Activated CD4-positive, alpha-beta T cell treated with anti-CD3 and anti-CD28 coated beads, Interleukin-2, amount 10 ng/mL, durations not matched to agents 7 days and 5 days (primary cell): ENCODE measurements at regions not wholly inside any gene's neighbourhood (a gene's known extent, or its start where the extent isn't known, plus 50 kb on each side); places are given as distances from the start of the nearest gene placed in this dataset.

ENCODE experiments used
- CTCF ChIA-PET: fragments of 350-600 bp; sonication (Branson Sonifier 250); formaldehyde crosslinking; loops from one replicate; lab custom pipeline; 2021; ENCODE audit warnings: antibody characterized with exemption; lab: Charles Lee
- POLR2A ChIA-PET: fragments of 350-600 bp; sonication (Branson Sonifier 250); formaldehyde crosslinking; loops from one replicate; lab custom pipeline; 2021; ENCODE audit warnings: antibody characterized with exemption; lab: Charles Lee
- DNase-seq: peaks from one replicate; pipeline ENCODE4 v3.0.0-alpha.2; 2020
- H3K27ac Mint-ChIP-seq: one replicate; pipeline ENCODE4 v1.8.0; 2021; ENCODE audit warnings: mild to moderate bottlenecking, moderate library complexity, mixed read lengths
- H3K27me3 Mint-ChIP-seq: one replicate; pipeline ENCODE4 v1.8.0; 2021; ENCODE audit warnings: mixed read lengths
- H3K36me3 Mint-ChIP-seq: one replicate; pipeline ENCODE4 v1.8.0; 2021; ENCODE audit warnings: low read depth, mixed read lengths
- H3K4me1 Mint-ChIP-seq: one replicate; pipeline ENCODE4 v1.8.0; 2021; ENCODE audit warnings: mixed read lengths
- H3K4me3 Mint-ChIP-seq: one replicate; pipeline ENCODE4 v1.8.0; 2021; ENCODE audit warnings: mild to moderate bottlenecking, moderate library complexity, mixed read lengths
- H3K9me3 Mint-ChIP-seq: one replicate; pipeline ENCODE4 v1.8.0; 2021; ENCODE audit warnings: mixed read lengths

DNA sequence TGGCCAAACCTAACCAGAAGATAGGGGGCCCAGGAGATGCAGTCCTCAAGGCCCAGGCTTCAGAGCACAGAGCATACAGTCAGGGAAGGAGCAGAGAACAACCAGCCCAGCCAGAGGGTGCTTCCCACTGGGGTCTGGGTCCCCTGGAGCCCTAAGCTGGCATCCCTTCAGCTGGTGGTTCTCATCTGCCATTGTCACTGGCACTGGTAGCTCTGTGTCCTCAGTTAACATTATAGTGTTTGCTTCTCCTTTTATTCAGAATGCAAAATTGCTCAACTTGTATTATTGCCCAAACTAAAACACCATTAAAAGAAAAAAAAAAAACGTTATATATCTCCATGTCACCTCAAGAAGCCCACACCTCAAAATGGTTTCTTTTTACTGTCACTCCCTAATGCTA lies 219.2 kb downstream of the ENC1 start:
- no peaks in the 10 kb centered on the region for H3K9me3 Mint-ChIP-seq
- H3K36me3 Mint-ChIP-seq, result no peaks in the 10 kb centered on the region
- POLR2A ChIA-PET, result no interaction called here
- peaks cover 5% of the 10 kb centered on the region for H3K27me3 Mint-ChIP-seq
- H3K4me3 Mint-ChIP-seq, result no peak overlapping the region
- CTCF ChIA-PET, result no interaction called here
- no peak for DNase-seq
- no peak overlapping the region for H3K27ac Mint-ChIP-seq
- no peaks in the 10 kb centered on the region for H3K4me1 Mint-ChIP-seq

DNA sequence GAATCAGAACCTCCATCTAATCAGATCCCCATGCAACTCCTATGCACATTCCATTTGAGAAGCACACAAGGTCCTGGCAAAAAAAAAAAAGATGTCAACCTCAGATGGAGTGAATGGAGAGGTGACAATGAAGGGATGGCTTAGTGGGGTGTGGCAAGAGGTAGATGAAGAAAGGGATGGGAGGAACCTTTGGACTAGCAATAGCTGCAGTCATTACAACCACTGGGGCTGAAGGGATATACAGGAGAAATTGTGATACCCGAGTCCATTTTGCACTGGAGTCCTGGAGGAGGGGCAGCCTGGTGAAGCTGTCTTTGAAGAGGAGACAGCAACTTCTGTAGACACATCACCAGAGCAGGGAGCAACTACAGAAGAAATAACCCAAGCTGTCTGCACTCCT lies 219.6 kb downstream of the ENC1 start:
- Mint-ChIP-seq H3K9me3 (no peaks in the 10 kb centered on the region), H3K27ac (no peak overlapping the region)
- CTCF ChIA-PET, result no interaction called here

DNA sequence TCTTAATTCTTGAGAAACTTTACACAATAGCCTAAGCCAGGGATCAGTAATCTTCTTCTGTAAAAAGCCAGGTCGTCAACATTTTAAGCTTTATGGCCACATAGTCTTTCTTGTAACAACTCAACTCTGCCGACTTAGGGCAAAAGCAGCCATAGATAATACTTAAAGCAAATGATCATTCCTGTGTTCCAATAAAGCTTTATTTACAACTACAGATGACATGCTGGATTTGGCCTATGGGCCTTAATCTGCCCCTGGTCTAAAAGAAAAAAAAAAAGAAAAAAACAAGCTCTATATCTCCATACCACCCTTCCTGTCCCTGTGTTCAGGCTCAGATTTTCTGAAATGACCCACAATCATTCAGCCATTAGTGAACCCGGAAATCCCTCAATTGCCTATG lies 220.3 kb downstream of the ENC1 start:
- Mint-ChIP-seq H3K36me3 (no peaks in the 10 kb centered on the region), H3K9me3 (no peaks in the 10 kb centered on the region), H3K27me3 (peaks cover 8% of the 10 kb centered on the region), H3K4me3 (no peak overlapping the region), H3K27ac (no peak overlapping the region), H3K4me1 (no peaks in the 10 kb centered on the region)
- POLR2A ChIA-PET, result no interaction called here
- no peak for DNase-seq
- CTCF ChIA-PET, result no interaction called here

More for the DNA sequence above, 219.6 kb downstream of the ENC1 start:
- Mint-ChIP-seq H3K4me3 (no peak overlapping the region), H3K36me3 (no peaks in the 10 kb centered on the region), H3K4me1 (no peaks in the 10 kb centered on the region), H3K27me3 (peaks cover 5% of the 10 kb centered on the region)
- no peak for DNase-seq
- POLR2A ChIA-PET, result no interaction called here

DNA sequence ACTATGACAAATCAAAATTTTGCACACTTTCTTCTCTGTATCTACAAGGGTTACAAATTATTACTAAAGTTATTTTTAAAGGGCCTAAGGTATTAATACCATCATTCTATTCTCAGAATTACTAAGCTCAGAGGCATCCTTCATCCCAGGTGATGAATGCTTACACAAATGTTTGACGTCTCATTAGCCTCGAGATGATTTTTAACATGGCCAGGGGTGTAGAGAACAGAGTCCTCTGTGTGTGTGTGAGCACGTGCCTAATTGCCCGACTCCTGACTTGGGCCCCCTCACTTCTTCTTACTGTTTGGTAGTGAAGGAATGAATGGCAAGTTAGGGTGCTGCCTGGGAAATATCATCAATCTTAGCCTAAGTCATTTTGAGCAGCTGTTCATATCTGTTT lies 221.1 kb downstream of the ENC1 start:
- CTCF ChIA-PET, result no interaction called here

DNA sequence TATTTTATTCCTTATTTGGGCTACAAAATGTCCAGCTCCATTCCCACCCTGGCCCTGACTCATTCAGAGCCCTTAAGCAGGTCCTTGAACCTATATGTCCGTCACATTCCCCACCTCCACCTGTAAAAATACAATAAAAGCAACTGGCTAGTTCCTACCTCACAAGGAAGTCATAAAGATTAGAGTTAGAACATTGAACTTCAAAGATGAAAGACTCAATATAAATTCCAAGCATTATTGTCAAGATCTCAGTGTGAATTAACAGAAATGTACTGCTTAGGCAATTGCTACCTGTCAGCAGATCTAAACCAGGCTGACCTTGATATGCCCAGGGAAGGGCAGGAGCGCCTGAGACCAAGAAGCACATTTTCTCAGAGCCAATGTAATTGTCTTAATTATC lies 221.8 kb downstream of the ENC1 start:
- DNase-seq, result no peak
- Mint-ChIP-seq H3K9me3 (no peaks in the 10 kb centered on the region), H3K27me3 (peaks cover 8% of the 10 kb centered on the region), H3K4me1 (no peaks in the 10 kb centered on the region), H3K27ac (no peak overlapping the region), H3K36me3 (no peaks in the 10 kb centered on the region), H3K4me3 (no peak overlapping the region)
- POLR2A ChIA-PET, result no interaction called here
- CTCF ChIA-PET, result no interaction called here

More for the DNA sequence above, 221.1 kb downstream of the ENC1 start:
- Mint-ChIP-seq H3K27ac (no peak overlapping the region), H3K4me3 (no peak overlapping the region), H3K9me3 (no peaks in the 10 kb centered on the region), H3K36me3 (no peaks in the 10 kb centered on the region), H3K4me1 (no peaks in the 10 kb centered on the region), H3K27me3 (peaks cover 8% of the 10 kb centered on the region)
- DNase-seq, result no peak
- POLR2A ChIA-PET, result no interaction called here

DNA sequence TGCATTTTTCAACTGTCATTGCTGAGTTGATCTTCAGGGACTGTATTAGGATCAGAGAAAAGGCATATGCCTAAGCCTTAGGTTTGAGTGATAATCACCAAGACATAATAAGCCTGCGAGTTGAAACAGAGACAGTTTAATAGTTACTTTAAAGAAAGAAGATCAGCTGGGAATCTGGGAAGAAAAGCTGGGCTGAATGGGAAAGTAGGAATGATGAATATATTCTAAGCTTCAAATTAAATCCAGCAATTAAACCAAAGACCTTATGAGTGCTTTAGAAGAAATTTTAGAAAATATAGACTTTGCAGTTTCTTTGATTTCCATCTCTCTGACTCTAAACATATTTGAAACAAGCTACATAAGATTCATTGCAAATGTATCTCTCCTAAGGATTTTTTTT lies 222.3 kb downstream of the ENC1 start:
- Mint-ChIP-seq H3K36me3 (no peaks in the 10 kb centered on the region), H3K4me1 (no peaks in the 10 kb centered on the region), H3K9me3 (no peaks in the 10 kb centered on the region), H3K27ac (no peak overlapping the region), H3K27me3 (peaks cover 8% of the 10 kb centered on the region), H3K4me3 (no peak overlapping the region)
- ChIA-PET POLR2A (no interaction called here), CTCF (no interaction called here)
- DNase-seq, result no peak

DNA sequence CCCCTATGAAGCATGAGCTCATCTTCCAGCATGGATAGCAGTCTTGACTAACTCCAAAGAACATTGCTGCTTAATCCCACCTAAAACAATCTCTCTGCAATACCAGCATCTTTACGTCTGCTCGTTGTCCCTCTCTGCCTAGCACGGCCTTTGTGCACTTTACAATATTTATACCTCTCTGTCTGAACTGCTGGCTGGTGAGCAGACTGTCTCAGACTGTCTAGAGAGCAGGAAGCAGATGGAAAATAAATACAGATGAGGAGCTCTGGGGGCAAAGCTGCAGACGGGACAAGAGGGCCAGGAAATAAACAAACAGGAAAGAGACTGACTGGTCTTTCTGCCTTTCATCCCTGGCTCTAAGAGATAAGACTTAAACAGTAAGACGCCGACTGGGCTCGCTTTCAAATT lies 224.8 kb downstream of the ENC1 start:
- POLR2A ChIA-PET, result no interaction called here
- CTCF ChIA-PET, result no interaction called here
- Mint-ChIP-seq H3K4me3 (no peak overlapping the region), H3K27me3 (peaks cover 8% of the 10 kb centered on the region), H3K27ac (no peak overlapping the region), H3K9me3 (no peaks in the 10 kb centered on the region), H3K36me3 (no peaks in the 10 kb centered on the region), H3K4me1 (no peaks in the 10 kb centered on the region)
- no peak for DNase-seq

DNA sequence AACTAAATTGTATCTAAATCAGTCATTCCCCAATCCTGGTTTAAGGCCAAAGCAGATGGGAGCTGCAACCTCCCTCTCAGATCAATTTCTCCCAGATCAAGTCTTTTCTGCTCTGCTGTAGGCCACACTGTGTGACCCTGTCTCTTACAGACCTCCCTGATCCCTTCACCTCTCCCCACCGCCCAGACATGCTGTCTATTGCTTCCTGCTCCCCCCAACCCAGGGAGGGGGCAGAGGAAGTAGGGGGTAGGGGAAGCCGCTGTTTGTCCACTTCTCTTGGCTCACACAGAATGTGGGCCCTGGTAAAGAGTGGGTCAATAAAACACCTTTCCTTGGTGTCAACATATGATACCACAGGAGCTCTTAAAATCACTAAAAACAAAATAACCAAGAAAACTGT lies 226.3 kb downstream of the ENC1 start:
- Mint-ChIP-seq H3K4me3 (no peak overlapping the region), H3K36me3 (no peaks in the 10 kb centered on the region), H3K27ac (no peak overlapping the region), H3K4me1 (no peaks in the 10 kb centered on the region), H3K9me3 (no peaks in the 10 kb centered on the region), H3K27me3 (peaks cover 7% of the 10 kb centered on the region)
- POLR2A ChIA-PET, result no interaction called here
- DNase-seq, result no peak
- CTCF ChIA-PET, result no interaction called here

DNA sequence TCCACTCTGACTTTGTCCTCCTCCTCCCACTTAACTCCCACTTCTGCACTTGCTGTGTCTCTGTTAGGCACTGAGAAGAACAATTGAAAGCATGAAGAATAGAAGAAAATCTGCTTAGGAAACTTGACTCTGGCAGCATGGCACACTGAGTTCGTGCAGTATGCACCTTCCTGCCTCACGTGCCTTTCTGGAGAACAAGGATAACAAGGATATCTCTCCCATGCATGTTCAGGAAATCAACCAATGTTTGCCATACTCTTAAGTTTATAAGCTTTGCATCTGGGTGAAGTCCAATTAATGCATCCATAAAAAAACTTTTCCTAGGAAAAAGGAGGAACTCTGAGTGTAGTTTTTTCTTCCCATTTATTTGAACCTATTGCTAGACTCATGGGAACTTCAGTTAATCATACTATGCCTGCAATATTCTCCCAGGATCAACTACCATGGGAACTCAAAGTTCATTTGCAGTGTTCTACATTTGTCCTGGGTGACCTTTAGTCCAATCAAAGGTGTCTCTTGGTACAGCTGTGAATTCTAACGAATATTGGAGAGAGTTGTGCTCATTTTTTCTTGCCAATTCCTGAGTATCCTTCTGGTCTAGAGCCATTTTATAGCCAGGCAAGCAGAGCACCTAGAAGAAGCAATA lies 227.0 kb downstream of the ENC1 start:
- POLR2A ChIA-PET, result no interaction called here
- Mint-ChIP-seq H3K4me3 (no peak overlapping the region), H3K36me3 (no peaks in the 10 kb centered on the region), H3K4me1 (no peaks in the 10 kb centered on the region), H3K9me3 (no peaks in the 10 kb centered on the region), H3K27ac (no peak overlapping the region), H3K27me3 (peaks cover 3% of the 10 kb centered on the region)
- no peak for DNase-seq
- CTCF ChIA-PET, result no interaction called here

DNA sequence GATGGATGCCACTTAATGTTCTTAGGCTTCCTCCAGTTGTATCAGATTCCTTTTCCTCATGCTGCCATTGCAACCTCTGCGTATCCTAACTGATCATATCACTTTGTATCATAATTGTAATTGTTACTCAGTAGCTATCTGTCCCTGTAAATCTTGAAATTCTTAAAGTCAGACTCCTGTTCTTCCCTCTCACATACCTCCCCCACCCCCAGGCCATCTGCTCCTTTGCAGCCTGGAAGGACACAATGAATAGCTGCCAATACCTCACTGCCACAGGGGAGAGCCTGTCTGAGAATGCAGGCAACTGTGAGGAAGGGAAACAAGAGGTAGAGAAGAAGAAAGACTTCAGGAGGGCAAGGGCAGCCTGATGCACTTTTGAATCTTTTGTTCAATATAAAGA lies 228.5 kb downstream of the ENC1 start:
- Mint-ChIP-seq H3K36me3 (no peaks in the 10 kb centered on the region), H3K4me3 (no peak overlapping the region), H3K27ac (no peak overlapping the region), H3K9me3 (no peaks in the 10 kb centered on the region), H3K4me1 (no peaks in the 10 kb centered on the region), H3K27me3 (peaks cover 3% of the 10 kb centered on the region)
- CTCF ChIA-PET, result no interaction called here
- POLR2A ChIA-PET, result no interaction called here
- DNase-seq, result no peak

DNA sequence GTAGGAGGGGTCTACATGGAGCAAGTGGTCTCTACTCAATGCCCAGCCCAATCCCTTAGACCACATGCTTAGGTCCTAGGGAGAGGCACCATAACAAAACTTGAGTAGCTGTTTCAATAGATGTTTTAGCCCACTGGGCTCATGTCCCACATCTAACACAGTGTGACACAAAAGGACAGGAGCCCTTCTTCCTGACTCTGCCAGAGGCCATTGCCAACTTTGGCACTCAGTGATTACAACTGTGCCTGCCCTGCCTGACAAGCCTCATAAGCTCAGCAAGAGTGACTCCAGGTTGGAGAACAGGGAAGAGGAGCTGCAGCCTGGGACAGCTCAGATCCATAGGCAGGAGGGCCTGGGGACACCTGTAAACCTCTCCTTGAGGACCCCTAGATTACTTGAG lies 230.8 kb downstream of the ENC1 start:
- Mint-ChIP-seq H3K4me3 (no peak overlapping the region), H3K27ac (no peak overlapping the region), H3K4me1 (no peaks in the 10 kb centered on the region), H3K9me3 (no peaks in the 10 kb centered on the region), H3K27me3 (peaks cover 2% of the 10 kb centered on the region), H3K36me3 (no peaks in the 10 kb centered on the region)
- ChIA-PET CTCF (interaction anchor here (1.0 kb wide), 1 partner anchor 231 kb away, joined by 3 read pairs; the partner anchor contains the start of gene ENC1), POLR2A (no interaction called here)
- DNase-seq, result no peak

DNA sequence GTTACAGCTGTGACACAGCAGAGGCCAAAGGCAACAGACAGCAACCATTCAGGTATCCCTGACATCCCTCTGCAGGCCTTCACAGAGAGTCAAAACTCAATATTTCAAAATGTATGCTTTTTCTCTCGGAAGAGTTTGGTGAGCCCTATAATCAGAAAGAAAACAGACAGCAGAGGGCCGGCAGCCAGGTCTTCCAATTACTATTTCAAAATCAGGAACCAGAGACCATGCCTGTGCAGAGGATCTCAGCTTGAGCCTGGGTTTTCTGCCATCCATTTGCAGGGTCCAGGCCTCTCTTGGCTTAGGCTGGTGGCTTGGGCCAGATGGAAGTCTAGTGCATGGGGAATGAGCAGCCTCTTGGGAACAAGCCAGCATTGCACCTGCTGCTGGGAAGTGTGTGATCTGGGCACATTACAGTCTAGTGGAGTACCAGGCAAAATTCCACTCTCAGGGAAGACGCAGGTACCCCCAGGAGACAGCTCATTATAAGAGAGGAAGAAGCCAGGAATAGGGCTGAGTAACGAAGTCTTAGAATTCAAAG lies 231.3 kb downstream of the ENC1 start:
- POLR2A ChIA-PET, result no interaction called here
- DNase-seq, result no peak
- no peaks in the 10 kb centered on the region for H3K4me1 Mint-ChIP-seq
- H3K27me3 Mint-ChIP-seq, result peaks cover 2% of the 10 kb centered on the region
- no peaks in the 10 kb centered on the region for H3K9me3 Mint-ChIP-seq
- H3K27ac Mint-ChIP-seq, result no peak overlapping the region
- H3K36me3 Mint-ChIP-seq, result no peaks in the 10 kb centered on the region
- CTCF ChIA-PET, result interaction anchor here (1.0 kb wide), 1 partner anchor 231 kb away, joined by 3 read pairs; the partner anchor contains the start of gene ENC1
- no peak overlapping the region for H3K4me3 Mint-ChIP-seq

DNA sequence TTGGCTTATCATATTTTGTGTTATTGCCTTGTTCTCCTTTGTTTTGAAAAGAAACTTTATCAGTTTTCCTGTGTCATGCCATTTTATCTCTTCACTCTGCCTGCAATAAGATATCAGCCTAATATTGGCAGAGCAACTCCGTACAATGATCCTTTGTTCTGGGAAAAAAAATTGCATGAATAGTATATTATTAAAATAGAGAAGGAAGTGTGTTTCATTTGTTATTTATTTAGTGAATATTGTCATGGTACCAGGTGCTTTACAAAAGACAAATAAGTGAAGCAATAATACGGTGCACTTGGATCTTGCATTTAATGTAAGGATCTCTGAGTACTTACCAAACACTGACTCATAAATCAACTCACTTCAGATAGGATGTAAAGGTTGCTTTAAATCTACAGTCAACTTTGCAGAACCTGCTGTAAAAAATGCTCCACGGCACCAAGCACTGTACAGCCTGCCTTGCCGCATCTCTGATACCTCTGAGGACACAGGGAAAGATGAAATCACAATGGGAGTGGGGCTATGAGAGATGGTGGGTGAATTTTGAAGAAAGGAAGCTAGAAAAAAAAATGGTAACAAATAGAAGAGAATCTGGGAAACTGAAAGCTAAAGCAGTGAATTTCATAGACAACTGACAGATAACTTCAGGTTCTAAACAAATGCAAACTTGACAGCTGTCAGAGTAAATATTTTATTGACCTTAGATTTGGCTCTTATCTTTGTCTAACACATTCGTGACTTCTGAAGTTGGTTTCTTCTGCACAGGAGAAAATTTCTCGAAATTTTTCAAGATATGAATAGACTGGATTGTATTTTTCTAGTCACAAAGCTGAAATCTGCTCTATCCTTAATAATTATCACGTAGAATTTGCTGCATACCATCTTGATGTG lies 232.1 kb downstream of the ENC1 start:
- Mint-ChIP-seq H3K4me3 (no peak overlapping the region), H3K36me3 (no peaks in the 10 kb centered on the region), H3K9me3 (no peaks in the 10 kb centered on the region), H3K27me3 (peaks cover 2% of the 10 kb centered on the region), H3K27ac (no peak overlapping the region), H3K4me1 (no peaks in the 10 kb centered on the region)
- POLR2A ChIA-PET, result interaction anchor here (0.6 kb wide), 1 partner anchor 838 kb away, joined by 4 read pairs; no protein-coding TSS in a partner anchor
- no peak for DNase-seq
- CTCF ChIA-PET, result no interaction called here
